Fibroblast of mammary gland (primary cell): ENCODE measurements at regions not wholly inside any gene's neighbourhood (a gene's known extent, or its start where the extent isn't known, plus 50 kb on each side); places are given as distances from the start of the nearest gene placed in this dataset.
"Not testable (repeated sequence)": the region's sequence is repeated elsewhere in the genome, so short reads cannot be mapped to it uniquely, and the experiment has no call there.

ENCODE experiments used
- DNase-seq: peaks from one replicate; pipeline ENCODE4 v3.0.0-alpha.2; 2010; ENCODE audit warnings: low read depth
- H3K4me3 ChIP-seq: 2 replicates; pipeline ENCODE4 v1.5.1; 2011; ENCODE audit warnings: low read depth, mild to moderate bottlenecking, low read length, moderate library complexity; ENCODE audit not compliant: control insufficient read depth
- TF ChIP-seq, protein P1 (sequence below): conservative IDR thresholded peaks from 2 replicates; pipeline ENCODE4 v1.5.1; 2011; ENCODE audit warnings: low read depth, low read length, inconsistent platforms; ENCODE audit not compliant: control insufficient read depth, insufficient read depth

DNA sequence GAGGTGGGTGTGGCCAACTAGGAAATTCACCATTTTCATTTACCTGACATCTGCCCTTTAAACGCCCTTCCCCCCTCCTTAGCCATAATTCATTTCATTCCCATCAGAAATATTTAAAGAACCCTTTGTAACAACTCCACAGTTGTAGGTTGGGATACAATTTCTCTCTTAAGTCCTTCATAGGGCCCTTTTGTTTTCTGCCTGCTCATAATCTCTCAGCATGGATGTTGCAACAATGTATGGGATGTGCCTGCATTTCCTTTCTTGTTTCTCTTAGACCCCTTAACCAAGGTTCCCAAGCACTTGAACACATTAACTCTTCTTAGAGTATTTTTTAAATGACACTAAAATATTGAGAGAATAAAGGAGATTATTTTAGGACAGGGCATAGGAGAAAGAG lies 51.7 kb upstream of the MYO10 start:
- TF ChIP-seq, protein P1, sequence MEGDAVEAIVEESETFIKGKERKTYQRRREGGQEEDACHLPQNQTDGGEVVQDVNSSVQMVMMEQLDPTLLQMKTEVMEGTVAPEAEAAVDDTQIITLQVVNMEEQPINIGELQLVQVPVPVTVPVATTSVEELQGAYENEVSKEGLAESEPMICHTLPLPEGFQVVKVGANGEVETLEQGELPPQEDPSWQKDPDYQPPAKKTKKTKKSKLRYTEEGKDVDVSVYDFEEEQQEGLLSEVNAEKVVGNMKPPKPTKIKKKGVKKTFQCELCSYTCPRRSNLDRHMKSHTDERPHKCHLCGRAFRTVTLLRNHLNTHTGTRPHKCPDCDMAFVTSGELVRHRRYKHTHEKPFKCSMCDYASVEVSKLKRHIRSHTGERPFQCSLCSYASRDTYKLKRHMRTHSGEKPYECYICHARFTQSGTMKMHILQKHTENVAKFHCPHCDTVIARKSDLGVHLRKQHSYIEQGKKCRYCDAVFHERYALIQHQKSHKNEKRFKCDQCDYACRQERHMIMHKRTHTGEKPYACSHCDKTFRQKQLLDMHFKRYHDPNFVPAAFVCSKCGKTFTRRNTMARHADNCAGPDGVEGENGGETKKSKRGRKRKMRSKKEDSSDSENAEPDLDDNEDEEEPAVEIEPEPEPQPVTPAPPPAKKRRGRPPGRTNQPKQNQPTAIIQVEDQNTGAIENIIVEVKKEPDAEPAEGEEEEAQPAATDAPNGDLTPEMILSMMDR, result no peak
- DNase-seq, result no peak
- no peak overlapping the region for H3K4me3 ChIP-seq

GRCh38 chr5:16990817-16991520 lies 54.9 kb upstream of the MYO10 start:
- H3K4me3 ChIP-seq, DNase-seq: not testable (repeated sequence)

GRCh38 chr5:16992006-16992405 lies 55.9 kb upstream of the MYO10 start:
- DNase-seq, result peak; percentile 80
- no peak overlapping the region for H3K4me3 ChIP-seq
- TF ChIP-seq, protein P1, result no peak

GRCh38 chr5:16992444-16992843 lies 56.4 kb upstream of the MYO10 start:
- no peak for DNase-seq
- TF ChIP-seq, protein P1, result no peak
- no peak overlapping the region for H3K4me3 ChIP-seq

GRCh38 chr5:16994565-16994964 lies 58.5 kb upstream of the MYO10 start:
- H3K4me3 ChIP-seq, result no peak overlapping the region
- DNase-seq, result no peak

GRCh38 chr5:16995372-16995771 lies 59.3 kb upstream of the MYO10 start:
- TF ChIP-seq, protein P1, result no peak
- DNase-seq, result no peak

More at GRCh38 chr5:16994565-16994964, 58.5 kb upstream of the MYO10 start:
- TF ChIP-seq, protein P1, result no peak

GRCh38 chr5:17000291-17000939 lies 64.3 kb upstream of the MYO10 start:
- no peak overlapping the region for H3K4me3 ChIP-seq
- DNase-seq, result peak; percentile 95
- TF ChIP-seq, protein P1, result no peak

More at GRCh38 chr5:16995372-16995771, 59.3 kb upstream of the MYO10 start:
- H3K4me3 ChIP-seq, result no peak overlapping the region
